Stimulated activated CD4-positive, alpha-beta T cell treated with anti-CD3 and anti-CD28 coated beads, TNF-alpha, amount 100 ng/mL, for 24 hours (primary cell): ENCODE measurements at regions not wholly inside any gene's neighbourhood (a gene's known extent, or its start where the extent isn't known, plus 50 kb on each side); places are given as distances from the start of the nearest gene placed in this dataset.
"Not testable (repeated sequence)": the region's sequence is repeated elsewhere in the genome, so short reads cannot be mapped to it uniquely, and the experiment has no call there.

Source experiments
- DNase-seq, 3 experiments: peaks; one replicate each; pipeline ENCODE4 v3.0.0-alpha.2; 2020; ENCODE audit warnings: low read depth in 3 of 3

GRCh38 chr5:82894716-82895115 lies 182.5 kb downstream of the TMEM167A start:
- no peak for DNase-seq

- no peak for DNase-seq
Measured at GRCh38 chr5:82889088-82889487, 188.1 kb downstream of the TMEM167A start.

GRCh38 chr5:82886911-82887310 lies 190.3 kb downstream of the TMEM167A start:
- no peak for DNase-seq

GRCh38 chr5:82885627-82886389 lies 191.4 kb downstream of the TMEM167A start:
- no peak for DNase-seq

GRCh38 chr5:82884821-82885471 lies 192.2 kb downstream of the TMEM167A start:
- DNase-seq = no peak

GRCh38 chr5:82882316-82882715 lies 194.9 kb downstream of the TMEM167A start:
- DNase-seq = no peak

GRCh38 chr5:82881571-82882174 lies 195.5 kb downstream of the TMEM167A start:
- DNase-seq = no peak

GRCh38 chr5:82879089-82879488 lies 198.1 kb downstream of the TMEM167A start:
- no peak for DNase-seq

- no peak for DNase-seq
Measured at GRCh38 chr5:82873452-82873851, 203.7 kb downstream of the TMEM167A start.

GRCh38 chr5:82872321-82873288 lies 204.6 kb downstream of the TMEM167A start:
- not testable (repeated sequence) for DNase-seq

GRCh38 chr5:82865625-82866024 lies 211.6 kb downstream of the TMEM167A start:
- no peak for DNase-seq

- no peak for DNase-seq
Measured at GRCh38 chr5:82863266-82863665, 213.9 kb downstream of the TMEM167A start.

- DNase-seq = no peak
Measured at GRCh38 chr5:82862711-82863110, 214.5 kb downstream of the TMEM167A start.

GRCh38 chr5:82862261-82862660 lies 214.9 kb downstream of the TMEM167A start:
- no peak for DNase-seq

GRCh38 chr5:82861701-82862100 lies 215.5 kb downstream of the TMEM167A start:
- no peak for DNase-seq

- no peak for DNase-seq
Measured at GRCh38 chr5:82859451-82860140, 217.6 kb downstream of the TMEM167A start.

GRCh38 chr5:82858151-82859025 lies 218.8 kb downstream of the TMEM167A start:
- DNase-seq = no peak

- no peak for DNase-seq
Measured at GRCh38 chr5:82855893-82856550, 221.2 kb downstream of the TMEM167A start.

- DNase-seq = no peak
Measured at GRCh38 chr5:82854956-82855355, 222.2 kb downstream of the TMEM167A start.

- DNase-seq = no peak
Measured at GRCh38 chr5:82851471-82851870, 225.7 kb downstream of the TMEM167A start.
